NCI-H1436 (cell line): ENCODE measurements at regions not wholly inside any gene's neighbourhood (a gene's known extent, or its start where the extent isn't known, plus 50 kb on each side); places are given as distances from the start of the nearest gene placed in this dataset.

Experiments used
- DNase-seq: peaks from one replicate; lab custom pipeline; 2025; lab: John Stamatoyannopoulos, UW

DNA sequence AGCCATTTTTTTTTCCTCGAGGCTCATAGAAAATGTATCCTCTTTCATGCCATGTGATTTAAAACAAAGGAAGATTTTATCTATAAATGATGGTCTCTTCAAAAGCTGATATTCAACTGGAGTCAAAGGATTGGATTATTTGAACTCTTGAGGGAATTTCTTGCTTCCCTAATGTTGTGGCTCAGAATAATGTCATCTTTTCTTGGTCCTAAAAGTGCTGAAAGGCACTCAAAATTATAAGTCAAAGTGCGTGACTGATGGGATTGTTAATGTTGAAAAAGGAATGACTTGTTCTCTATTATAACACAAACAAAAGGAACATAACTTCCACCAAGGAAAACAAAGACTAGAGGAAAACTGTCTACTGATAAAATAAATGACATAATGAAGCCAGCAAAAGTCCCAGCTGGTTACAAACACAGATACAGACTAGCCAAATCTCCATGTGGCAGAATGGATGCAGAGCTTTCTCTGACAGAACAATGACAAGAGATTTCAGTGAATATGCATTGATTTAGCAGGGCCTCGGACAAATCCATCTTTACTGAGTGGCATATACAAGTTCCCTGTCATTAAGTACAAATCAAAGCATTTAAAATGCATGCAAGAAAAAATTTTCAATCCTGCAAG lies 552.6 kb downstream of the GBA3 start:
- DNase-seq = no peak

DNA sequence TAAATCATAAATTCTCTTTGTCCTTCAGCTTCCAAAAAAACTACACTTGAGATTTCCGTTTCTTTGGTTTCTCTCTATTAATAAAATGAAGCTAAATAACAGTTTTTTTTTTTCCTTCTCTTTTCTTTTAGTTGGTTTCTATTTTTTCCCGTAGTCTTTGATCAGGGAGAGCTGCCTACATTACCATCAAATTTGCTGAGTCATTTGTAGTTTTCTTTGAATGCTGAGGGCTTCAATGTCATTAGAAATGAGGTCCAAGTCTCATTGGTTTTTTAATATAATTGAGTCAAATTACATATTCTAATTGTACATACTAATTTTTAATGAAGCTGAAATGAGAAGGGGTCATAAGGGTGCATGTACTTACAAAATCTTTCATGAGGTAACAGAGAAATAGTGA lies 550.2 kb downstream of the GBA3 start:
- no peak for DNase-seq

DNA sequence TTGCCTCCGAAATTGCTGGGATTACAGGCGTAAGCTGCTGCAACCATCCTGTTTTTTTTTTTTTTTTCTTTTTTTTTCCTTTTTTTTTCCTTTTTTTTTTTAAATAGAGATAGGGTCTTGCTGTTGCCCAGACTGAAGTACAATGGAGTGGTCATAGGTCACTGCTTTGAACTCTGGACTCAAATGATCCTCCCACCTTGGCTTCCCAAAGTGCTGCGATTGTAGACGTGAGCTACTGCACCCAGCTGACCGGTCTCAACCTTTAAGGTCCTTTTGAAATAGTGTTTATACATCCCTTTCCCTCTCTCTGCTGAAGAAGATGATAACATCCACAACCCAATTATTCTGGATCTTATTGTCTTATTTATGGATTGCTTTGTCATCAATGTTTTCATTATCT lies 548.7 kb downstream of the GBA3 start:
- DNase-seq = no peak

DNA sequence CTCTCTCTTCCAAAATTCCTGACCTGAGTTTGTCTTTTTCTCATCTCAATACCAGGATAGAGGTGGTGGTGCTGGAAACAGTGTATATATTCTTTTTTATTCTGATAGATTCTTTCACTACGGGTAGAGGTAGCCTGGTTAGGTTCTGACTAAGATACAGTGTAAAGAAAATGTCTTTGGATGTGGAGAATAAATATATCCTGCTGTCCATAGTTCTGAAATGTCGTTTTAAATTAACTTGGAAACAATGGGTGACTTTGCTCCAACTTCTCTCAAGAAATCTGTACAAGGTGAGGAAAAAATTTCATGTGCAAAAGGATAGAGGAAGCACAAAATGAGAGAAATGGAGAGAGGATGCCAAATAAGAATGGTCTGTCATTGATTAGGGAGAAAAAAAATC lies 546.1 kb downstream of the GBA3 start:
- no peak for DNase-seq

DNA sequence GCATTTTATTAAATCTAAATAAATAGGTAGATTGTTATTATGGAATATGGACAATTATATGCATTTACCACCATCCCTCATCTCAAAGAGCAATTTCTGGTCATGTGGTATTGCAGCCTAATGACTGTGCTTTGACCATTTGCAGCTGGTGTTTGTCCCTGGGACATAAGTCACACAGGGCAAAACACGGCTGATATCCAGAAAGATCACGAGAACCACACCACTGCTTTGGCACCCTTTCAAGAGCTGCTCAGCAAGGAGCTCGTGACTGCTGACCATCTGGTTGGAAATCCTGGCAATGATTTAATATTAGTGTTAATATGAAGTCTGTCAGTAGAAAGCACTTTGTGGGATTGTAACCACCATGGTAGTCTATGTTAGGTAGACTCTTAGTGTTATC lies 545.0 kb downstream of the GBA3 start:
- DNase-seq = no peak

DNA sequence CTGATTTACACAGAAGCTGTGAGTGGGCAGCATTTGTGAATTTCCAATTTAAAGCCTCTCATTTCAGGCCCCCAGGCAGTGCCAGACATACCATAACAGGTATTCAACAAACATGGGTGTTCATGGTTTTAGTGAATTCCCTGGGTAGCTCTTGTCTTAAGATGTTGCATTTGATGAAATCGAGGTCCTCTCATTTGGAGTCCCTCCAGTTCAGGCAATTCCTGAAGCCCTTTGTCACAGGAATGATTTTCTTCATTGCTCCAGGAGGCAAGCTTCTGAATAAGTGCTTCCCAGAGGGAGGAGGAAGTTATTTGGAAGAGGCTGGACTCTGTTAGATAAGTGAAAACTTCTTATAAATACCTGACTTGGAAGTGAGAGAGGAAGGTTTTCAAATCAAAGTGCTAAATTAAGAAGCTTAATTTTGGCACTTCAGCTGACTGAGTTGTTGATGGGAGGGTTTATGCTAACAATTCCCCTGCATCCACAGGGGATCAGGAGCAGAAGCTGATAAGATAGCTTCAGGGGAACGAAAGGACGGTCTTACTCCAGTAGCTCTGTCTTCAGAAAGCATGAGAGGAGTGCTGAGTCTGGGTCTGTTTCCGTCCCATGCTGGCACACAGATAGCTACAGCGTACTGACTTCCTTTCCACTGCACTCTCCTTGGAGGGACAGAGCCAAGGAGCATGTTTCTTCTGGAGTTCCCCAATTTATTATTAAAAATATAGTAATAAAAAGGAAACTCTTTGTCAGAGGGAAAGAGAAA lies 543.1 kb downstream of the GBA3 start:
- no peak for DNase-seq

DNA sequence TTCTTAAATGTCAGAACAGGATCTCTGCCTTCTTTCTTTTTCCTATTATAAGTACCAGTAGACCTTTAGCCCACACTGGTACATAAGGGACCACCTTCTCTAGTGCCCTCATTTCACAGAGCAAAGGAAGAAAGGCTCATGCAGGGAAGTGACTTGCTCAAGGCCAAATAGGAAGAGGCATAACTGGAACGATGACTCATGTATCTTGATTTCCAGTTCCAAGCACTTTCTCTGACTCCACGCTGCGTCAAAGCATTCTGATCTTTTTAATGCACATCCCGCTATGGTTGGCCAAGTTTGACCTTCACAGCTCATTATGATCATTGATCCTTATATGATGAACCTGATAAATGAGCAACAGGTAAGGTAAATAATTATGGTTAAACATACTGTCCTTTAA lies 542.0 kb downstream of the GBA3 start:
- no peak for DNase-seq

DNA sequence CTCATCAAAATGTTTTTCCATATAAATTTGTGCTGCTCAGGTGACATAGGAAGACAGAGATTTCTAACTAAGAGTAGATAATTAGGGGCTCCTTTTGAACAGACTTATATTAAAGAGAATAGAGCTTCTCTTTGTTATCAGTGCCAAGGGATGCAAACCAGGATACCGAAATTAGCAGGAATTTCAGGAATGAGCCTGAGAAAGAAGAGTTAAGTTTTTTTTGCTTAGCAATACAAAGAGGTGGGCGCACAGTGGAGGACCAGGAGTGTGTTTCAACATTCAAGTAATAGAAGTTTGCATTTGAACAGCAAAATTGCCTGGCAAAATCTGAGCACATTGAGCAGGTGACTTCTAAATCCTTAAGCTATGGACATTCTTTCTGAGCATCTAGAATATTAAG lies 541.3 kb downstream of the GBA3 start:
- no peak for DNase-seq

DNA sequence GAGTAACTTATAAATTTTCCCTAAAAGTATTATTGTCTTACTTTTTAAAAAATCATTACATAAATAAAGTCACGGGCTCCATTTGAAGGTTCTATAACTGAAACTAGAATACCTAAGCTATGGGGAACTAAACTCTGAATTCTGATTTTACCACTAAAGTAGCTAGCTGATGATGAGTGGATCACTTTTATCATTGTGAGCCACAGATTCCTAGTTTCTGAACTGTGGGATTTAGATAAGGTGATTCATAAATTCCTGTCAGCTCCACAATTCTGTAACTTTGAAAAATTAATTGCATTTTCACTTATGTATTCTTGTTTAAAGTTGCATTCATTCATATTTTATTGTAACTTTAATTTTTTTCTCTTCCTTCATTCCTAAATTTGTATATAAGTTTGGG lies 540.9 kb downstream of the GBA3 start:
- DNase-seq = no peak

DNA sequence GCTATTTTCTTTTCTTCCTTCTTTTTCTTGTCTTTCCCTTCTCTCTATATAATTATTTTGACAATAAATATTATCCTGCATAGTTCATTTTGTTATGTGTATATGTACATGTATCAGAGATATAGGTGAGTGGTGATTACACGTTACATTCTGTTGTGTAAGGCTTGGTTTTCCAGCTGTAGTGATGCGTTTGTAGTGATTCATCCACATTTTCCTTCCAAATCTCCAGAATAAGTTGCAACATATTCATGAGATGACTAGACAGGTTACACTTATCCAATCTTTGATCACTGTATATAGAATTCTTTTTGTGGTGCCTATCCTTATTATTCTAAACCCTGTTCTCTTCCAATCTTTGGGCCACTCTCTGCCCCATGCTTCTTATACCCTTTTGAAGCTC lies 540.2 kb downstream of the GBA3 start:
- DNase-seq = no peak

DNA sequence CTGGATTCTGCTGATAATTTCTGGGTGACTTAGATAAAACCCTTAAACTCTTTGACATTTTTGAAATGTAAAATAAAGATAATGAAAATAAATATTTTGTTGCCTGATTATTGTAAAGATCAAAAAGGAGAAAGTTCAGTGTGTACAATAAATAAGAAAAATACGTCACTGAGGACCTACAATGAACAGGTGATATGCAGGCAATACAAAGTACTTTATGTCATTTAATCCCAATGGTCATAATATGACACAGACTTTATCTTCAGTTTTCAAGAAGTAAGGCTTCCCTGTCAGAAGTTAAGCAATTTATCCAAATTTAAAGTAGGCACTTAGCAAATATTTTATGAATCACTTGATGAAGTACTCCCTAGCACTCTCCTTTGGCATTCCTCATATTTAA lies 532.8 kb downstream of the GBA3 start:
- no peak for DNase-seq

DNA sequence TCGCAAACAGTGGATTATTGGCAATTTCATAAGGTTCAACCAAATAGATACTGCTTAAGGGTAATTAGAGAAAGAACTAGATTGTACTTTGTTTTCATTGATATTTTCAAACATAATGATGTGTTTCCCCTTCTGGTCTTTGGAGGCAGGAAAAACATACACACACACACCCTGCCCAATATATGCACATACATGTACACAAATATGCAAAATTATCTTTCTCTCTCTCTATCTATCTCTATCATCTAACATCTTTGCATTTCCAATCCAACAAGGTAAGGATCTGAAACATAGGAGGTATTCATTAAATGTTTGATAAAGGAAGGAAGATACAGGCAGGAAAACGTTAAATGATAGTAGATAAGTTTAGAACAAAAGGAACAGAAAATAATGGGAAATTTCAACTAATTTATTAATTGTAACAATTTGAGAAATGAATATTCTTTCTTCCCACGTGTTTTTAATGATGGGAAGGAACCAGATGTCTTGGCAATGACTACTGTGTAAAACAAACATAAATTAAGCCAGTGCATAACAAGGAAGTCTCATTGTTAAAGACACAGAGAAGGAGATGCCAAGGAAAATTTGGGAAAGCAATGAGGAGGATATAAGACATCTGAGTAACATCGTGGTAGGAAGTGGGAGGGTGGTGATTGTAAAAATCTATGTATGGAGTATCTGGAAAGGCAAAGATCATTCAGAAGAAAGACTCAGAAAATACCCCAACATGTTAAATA lies 532.1 kb downstream of the GBA3 start:
- no peak for DNase-seq

DNA sequence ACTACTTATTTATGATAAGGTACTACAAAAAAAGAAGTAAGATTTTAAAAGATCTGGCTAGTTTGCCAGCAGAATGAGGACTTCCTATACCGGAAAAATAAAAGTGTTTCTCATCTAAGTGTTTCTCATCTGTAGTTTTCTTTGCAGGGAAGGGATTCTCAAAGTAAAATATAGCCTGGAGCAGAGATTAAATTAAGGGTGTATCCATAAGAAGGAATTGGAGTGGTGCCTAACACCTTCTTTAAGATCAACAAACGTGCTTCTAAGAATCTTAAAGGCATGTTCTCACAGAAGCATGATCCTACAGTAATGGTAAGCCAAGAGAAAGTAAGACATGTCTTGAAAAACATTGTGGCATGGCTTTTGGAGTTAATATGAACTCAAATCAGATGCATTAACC lies 528.2 kb downstream of the GBA3 start:
- no peak for DNase-seq

DNA sequence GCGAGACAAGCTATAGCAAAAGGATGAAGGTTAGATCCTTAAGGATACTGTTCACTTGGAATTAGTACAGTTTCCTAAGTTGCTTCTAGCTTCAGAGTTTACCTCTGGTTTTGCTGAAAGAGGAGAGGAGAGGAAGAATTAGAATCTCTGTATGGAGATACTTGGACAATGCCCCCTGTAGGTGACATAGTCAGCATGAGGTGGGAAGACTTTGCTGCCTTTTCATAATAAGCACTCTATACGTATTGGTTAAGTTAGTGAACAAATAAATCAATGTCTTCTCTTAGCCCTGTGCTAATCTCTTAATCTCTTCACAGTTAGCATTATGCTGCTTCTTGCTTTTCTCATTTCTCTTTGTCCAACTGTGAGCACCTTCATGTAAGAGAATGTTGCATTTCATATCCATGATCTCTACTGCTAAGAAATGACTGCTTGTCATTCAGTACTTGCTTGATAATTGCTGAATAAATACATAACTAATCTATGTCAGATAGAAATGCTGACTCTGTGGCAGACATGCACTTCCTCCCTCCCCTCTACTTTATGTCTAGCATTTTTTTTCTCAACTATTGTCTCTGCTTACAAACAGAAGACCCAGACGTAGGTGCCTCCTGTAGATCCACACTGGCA lies 527.2 kb downstream of the GBA3 start:
- no peak for DNase-seq

DNA sequence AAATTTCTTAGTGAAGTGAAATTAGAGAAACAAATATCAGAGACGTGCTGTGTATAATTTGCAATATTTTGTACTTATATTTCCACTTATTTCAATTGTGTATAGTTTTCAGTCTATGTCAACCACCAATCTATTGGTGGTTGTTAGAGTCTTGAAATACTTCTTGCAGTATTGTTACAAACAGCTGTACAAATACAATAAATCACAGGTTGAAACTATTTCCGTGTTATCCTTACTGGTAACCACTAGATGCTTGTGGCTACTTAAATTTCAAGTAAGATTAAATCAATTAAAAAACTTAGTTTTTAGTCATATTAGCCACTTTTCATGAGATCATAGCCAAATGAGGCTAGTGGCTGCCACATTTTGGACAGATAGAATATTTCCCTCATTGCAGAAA lies 520.5 kb downstream of the GBA3 start:
- DNase-seq = no peak

DNA sequence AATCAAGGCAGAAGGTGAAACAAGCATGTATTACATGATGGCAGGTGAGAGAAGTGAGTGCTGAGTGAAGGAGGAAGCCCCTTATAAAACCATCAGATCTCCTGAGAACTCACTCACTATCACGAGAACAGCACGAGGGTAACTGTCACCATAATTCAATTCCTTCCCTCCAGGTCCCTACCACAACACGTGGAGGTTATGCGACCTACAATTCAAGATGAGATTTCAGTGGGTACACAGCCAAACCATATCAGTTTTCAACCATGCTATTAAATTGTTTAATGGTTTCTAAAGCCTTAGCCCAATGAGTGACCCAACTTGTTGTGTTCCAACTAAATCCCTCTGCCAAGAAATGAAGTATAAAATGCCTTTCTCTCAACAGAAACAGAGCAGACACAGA lies 519.8 kb downstream of the GBA3 start:
- DNase-seq = no peak

DNA sequence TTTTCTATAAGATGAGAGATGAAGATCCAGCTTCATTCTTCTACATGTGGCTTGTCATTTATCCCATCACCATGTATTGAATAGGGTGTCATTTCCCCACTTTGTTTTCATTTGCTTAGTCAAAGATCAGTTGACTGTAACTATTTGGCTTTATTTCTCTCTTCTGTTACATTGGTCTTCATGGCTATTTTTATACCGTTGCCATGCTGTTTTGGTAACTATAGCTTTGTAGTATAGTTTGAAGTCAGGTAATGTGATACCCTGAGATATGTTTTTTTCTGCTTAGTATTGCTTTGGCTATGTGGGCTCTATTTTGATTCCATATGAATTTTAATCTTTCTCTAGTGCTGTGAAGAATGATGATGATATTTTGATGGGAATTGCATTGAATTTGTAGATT lies 514.3 kb downstream of the GBA3 start:
- DNase-seq = no peak

DNA sequence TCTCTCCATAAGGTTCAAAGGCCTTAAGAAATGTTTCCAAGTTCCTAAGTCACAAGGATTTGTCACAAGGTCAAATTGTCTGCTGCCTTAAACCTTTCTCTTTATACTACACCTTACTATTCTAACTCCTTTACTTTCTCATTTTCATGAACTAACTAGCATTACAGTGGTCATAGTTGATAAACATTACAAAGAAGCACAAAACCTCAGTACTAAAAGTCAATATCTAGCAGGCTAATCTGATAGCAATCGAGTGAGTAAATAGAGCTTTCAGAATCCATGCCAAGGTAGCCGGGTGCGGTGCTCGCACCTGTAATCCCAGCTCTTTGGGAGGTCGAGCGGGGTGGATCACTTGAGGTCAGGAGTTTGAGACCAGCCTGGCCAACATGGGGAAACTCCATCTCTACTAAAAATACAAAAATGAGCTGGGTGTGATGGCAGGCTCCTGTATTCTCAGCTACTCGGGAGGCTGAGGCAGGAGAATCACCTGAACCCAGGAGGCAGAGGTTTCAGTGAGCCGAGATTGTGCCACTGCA lies 510.0 kb downstream of the GBA3 start:
- DNase-seq = no peak

DNA sequence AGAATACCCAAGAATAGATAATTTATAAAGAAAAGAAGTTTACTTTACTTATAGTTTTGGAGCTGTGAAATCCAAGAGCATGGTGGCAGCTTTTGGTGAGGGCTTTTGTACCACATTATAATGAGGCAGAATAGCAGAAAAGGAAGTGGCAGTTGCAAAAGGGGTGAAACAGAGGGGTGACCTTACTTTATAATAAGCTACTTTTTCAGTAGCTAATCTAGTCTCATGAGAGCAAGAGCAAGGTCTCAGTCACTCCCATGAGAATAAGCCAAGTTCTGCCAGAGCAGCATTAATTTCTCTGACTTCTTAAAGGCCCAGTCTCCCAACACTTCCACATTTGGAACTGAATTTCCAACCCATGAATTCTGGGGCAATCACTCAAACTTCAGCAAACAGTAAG lies 502.0 kb downstream of the GBA3 start:
- no peak for DNase-seq

DNA sequence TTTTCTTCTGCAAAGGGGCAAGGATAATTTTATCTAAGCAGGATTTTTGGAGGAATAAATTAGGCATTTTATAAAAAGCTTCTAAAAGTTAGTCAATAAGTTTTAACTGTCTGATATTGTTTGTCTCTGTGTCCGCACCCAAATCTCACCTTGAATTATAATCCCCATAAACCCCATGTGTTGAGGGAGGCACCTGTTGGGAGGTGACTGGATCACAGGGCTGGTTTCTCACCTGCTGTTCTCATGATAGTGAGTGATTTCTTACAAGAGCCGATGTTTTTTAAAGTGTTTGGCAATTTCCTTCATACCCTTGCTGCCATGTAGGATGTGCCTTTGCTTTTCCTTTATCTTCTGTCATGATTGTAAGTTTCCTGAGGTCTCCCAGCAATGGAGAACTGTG lies 481.4 kb downstream of the GBA3 start:
- no peak for DNase-seq

DNA sequence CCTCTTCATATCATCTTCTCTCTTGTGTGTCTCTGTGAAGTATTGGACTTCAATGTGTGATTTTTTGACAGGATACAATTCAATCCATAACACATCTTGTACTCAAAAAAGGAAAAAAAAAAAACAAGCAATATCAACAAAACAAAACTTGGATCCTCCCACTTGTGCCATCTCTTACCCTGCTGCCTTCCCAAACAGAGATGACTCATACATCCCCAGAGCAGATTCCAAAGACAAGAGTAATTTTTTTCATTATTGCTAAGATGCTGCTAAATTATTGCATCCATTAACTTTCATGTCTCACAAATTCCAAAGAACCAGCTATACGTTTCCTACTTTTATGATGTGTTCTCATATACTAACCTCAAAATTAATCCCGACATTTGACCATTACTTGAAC lies 479.2 kb downstream of the GBA3 start:
- DNase-seq = no peak

DNA sequence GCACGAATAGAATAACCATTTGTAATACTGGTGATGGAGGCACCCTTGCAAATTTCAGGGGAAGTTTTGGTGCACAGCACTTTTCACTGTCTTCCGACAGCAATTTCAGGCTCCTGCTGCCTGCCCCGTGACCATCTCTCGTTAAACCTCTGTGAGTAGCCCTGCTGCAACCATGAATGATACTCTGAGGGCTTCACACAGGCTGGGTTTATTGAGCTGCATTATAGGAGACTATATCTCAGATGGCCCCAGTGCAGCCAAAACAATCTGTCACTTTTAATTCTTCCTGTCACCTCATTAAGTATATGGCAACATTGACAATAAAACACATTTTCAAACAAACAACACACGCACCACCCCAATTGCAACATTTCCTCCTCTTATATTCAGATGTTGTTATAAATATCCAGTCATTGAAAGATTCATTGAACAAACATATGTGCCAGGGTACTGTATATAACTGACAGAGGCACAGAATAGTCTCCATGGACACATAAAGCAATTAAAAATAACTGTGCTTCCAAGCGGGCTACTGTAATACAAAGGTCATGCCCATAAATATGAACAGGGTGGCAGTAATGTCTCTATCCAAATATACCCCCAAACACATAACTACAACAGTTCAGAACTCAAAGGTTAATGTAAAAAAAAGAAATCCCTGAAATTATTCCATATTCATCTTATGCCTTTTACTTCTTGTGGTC lies 477.0 kb downstream of the GBA3 start:
- DNase-seq = no peak
